ENCODE measurements at regions not wholly inside any gene's neighbourhood (a gene's known extent, or its start where the extent isn't known, plus 50 kb on each side); places are given as distances from the start of the nearest gene placed in this dataset.

GRCh38 chr20:51218603-51219002 is 195.7 kb upstream of the KCNG1 start:
- TF ChIP-seq TCFL5 (CRISPR knock-in tag; conservative IDR thresholded peaks at IDR 0.05) (no peak), CTCF (IDR thresholded peaks at IDR 0.05 in 2 of 3, conservative IDR thresholded peaks at IDR 0.05 in 1 of 3; ENCODE audit: insufficient read depth in 2 of 3, low read depth in 1 of 3, low read length in 3 of 3) (no peak), U2AF2 (optimal IDR thresholded peaks at IDR 0.05; ENCODE audit: low read depth, low read length) (no peak), NFATC3 (IDR thresholded peaks at IDR 0.05) (no peak), MAFK (IDR thresholded peaks at IDR 0.05; ENCODE audit: low read length) (no peak), EZH2 (IDR thresholded peaks at IDR 0.05; ENCODE audit: borderline replicate concordance, low read depth, low read length) (no peak), DNMT1 (IDR thresholded peaks at IDR 0.05) (no peak), HOMEZ (CRISPR knock-in tag; IDR thresholded peaks at IDR 0.05) (no peak), ZBTB26 (CRISPR knock-in tag; IDR thresholded peaks at IDR 0.05) (no peak), XRCC3 (IDR thresholded peaks at IDR 0.05) (no peak), ZNF282 (CRISPR knock-in tag; IDR thresholded peaks at IDR 0.05) (no peak), SMARCE1 (IDR thresholded peaks at IDR 0.05) (no peak), ZBTB49 (CRISPR knock-in tag; IDR thresholded peaks at IDR 0.05; ENCODE audit: borderline replicate concordance) (no peak), SOX6 (IDR thresholded peaks at IDR 0.05) (no peak)

Measured in K562 (cell line).